Activated CD8-positive, alpha-beta T cell treated with anti-CD3 and anti-CD28 coated beads for 36 hours (primary cell): ENCODE measurements at regions not wholly inside any gene's neighbourhood (a gene's known extent, or its start where the extent isn't known, plus 50 kb on each side); places are given as distances from the start of the nearest gene placed in this dataset.

Experiments
- ATAC-seq: fragments of 200-7000 bp; cut with Tn5 transposase; one replicate; pipeline ENCODE4 v1.10.0; 2021; ENCODE audit warnings: mild to moderate bottlenecking, moderate library complexity
- CTCF ChIA-PET: fragments of 350-600 bp; sonication (Branson Sonifier 250); formaldehyde crosslinking; loops from one replicate; lab custom pipeline; 2021; ENCODE audit warnings: antibody characterized with exemption; lab: Charles Lee
- POLR2A ChIA-PET: fragments of 350-600 bp; sonication (Branson Sonifier 250); formaldehyde crosslinking; loops from one replicate; lab custom pipeline; 2021; ENCODE audit warnings: antibody characterized with exemption; lab: Charles Lee
- DNase-seq: peaks from one replicate; pipeline ENCODE4 v3.0.0-alpha.2; 2020
- H3K27ac Mint-ChIP-seq: one replicate; pipeline ENCODE4 v1.8.0; 2021; ENCODE audit warnings: mild to moderate bottlenecking, mixed read lengths
- H3K27me3 Mint-ChIP-seq: one replicate; pipeline ENCODE4 v1.8.0; 2021; ENCODE audit warnings: mixed read lengths
- H3K36me3 Mint-ChIP-seq: one replicate; pipeline ENCODE4 v1.8.0; 2021; ENCODE audit warnings: low read depth, mixed read lengths
- H3K4me1 Mint-ChIP-seq: one replicate; pipeline ENCODE4 v1.8.0; 2021; ENCODE audit warnings: low read depth, mixed read lengths
- H3K4me3 Mint-ChIP-seq: one replicate; pipeline ENCODE4 v1.8.0; 2021; ENCODE audit warnings: mild to moderate bottlenecking, moderate library complexity, mixed read lengths
- H3K9me3 Mint-ChIP-seq: one replicate; pipeline ENCODE4 v1.8.0; 2021; ENCODE audit warnings: mixed read lengths
- intact Hi-C: fragments of 100-400 bp; cut with micrococcal nuclease; formaldehyde crosslinking; loops from one replicate; pipeline ENCODE4 v1.10.0; 2022
- TF ChIP-seq, protein P1 (sequence below): fragments of 200-600 bp; IDR thresholded peaks from one replicate; pipeline ENCODE4 v1.8.0; 2022; ENCODE audit warnings: antibody characterized with exemption, mild to moderate bottlenecking

DNA sequence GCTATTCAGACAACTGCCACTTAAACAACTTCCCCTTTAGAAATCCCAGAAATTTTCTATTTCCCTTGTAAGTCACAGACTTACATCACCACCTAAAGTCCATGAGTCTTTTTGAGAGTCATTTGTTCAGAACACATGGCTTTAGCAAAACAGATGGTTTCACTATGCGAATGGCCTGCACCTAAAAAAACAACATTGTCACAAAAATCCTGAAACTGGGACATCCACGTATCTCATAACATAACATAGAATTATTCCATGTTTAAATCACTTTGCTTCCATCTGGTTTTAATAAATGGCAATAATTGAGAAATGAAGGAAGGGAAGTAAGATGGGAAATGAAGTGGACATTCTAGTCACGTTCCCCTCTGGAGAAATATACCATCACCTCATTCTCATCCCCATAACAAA is 155.3 kb upstream of the EDNRA start:
- H3K4me3 Mint-ChIP-seq = no peak overlapping the region
- no peaks in the 10 kb centered on the region for H3K4me1 Mint-ChIP-seq
- DNase-seq (no peak), ATAC-seq (no peak)
- intact Hi-C loops = no loop called here
- TF ChIP-seq, protein P1, sequence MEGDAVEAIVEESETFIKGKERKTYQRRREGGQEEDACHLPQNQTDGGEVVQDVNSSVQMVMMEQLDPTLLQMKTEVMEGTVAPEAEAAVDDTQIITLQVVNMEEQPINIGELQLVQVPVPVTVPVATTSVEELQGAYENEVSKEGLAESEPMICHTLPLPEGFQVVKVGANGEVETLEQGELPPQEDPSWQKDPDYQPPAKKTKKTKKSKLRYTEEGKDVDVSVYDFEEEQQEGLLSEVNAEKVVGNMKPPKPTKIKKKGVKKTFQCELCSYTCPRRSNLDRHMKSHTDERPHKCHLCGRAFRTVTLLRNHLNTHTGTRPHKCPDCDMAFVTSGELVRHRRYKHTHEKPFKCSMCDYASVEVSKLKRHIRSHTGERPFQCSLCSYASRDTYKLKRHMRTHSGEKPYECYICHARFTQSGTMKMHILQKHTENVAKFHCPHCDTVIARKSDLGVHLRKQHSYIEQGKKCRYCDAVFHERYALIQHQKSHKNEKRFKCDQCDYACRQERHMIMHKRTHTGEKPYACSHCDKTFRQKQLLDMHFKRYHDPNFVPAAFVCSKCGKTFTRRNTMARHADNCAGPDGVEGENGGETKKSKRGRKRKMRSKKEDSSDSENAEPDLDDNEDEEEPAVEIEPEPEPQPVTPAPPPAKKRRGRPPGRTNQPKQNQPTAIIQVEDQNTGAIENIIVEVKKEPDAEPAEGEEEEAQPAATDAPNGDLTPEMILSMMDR = no peak
- ChIA-PET POLR2A (no interaction called here), CTCF (no interaction called here)
- H3K9me3 Mint-ChIP-seq = peaks cover 3% of the 10 kb centered on the region
- peaks cover 3% of the 10 kb centered on the region for H3K27me3 Mint-ChIP-seq
- H3K27ac Mint-ChIP-seq = no peak overlapping the region
- no peaks in the 10 kb centered on the region for H3K36me3 Mint-ChIP-seq

DNA sequence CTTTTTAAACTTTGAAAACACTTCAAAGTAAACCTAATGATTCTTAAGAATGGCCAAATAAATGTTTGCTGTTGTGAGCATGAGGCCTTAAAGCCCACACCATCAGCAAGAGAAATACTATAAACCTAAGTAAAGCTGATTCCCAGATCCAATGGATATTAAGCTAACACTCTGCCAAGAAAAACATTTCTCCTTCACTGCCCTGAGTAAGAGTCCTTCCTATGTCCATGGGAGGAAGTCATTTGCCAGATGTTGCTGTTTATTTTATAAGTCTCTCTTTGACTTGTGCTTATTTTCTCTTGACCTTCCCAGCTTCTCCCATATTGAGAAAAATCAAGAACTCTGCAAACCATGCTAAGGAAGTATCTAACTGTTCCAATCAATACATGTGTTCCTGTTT is 154.3 kb upstream of the EDNRA start:
- no peak overlapping the region for H3K27ac Mint-ChIP-seq
- TF ChIP-seq, protein P1 = no peak
- no peaks in the 10 kb centered on the region for H3K36me3 Mint-ChIP-seq
- intact Hi-C loops = no loop called here
- H3K9me3 Mint-ChIP-seq = peaks cover 3% of the 10 kb centered on the region
- H3K4me3 Mint-ChIP-seq = no peak overlapping the region
- DNase-seq (no peak), ATAC-seq (no peak)
- POLR2A ChIA-PET = no interaction called here
- CTCF ChIA-PET = no interaction called here
- H3K4me1 Mint-ChIP-seq = no peaks in the 10 kb centered on the region
- H3K27me3 Mint-ChIP-seq = peaks cover 3% of the 10 kb centered on the region

DNA sequence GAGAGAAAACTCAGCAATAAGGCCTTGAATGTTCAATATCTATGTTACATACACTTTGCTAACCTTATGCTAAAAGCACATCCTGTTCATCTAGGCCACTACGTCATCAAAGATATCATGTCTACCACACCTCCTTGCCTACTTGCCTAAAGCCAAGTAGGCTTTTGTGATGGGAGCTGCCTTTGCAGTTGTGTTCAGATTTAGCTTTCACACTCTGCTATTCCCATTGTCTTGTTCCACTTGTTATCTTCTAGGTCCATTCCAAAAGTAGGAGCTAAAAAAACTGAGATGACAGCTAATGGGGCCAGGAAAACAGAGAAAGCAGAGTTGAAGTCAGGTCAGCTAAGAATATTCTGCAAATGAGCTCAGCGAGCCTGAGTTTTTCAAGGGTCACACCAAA is 153.6 kb upstream of the EDNRA start:
- POLR2A ChIA-PET = no interaction called here
- intact Hi-C loops = no loop called here
- CTCF ChIA-PET = no interaction called here
- Mint-ChIP-seq H3K27ac (no peak overlapping the region), H3K4me1 (no peaks in the 10 kb centered on the region), H3K36me3 (no peaks in the 10 kb centered on the region), H3K4me3 (no peak overlapping the region), H3K9me3 (peaks cover 3% of the 10 kb centered on the region), H3K27me3 (peaks cover 3% of the 10 kb centered on the region)
- TF ChIP-seq, protein P1 = no peak
- DNase-seq (no peak), ATAC-seq (no peak)

DNA sequence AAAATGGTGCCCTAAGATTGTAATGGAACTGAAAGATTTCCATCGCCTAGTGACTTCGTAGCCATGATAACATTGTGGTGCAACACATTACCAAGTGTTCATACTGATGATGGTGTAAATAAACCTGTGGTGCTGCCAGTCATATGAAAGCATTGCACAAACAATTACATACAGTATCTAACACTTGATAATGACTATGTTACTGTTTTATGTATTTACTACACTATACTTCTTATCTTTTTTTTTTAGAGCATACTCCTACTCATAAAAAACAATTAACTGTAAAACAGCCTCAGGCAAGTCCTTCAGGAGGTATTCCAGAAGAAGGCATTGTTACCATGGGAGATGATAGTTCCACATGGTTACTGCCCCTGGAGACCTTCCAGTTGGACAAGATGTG is 152.7 kb upstream of the EDNRA start:
- Mint-ChIP-seq H3K27me3 (peaks cover 3% of the 10 kb centered on the region), H3K36me3 (no peaks in the 10 kb centered on the region), H3K4me3 (no peak overlapping the region), H3K27ac (no peak overlapping the region), H3K4me1 (no peaks in the 10 kb centered on the region), H3K9me3 (no peaks in the 10 kb centered on the region)
- CTCF ChIA-PET = no interaction called here
- intact Hi-C loops = no loop called here
- no peak for ATAC-seq
- POLR2A ChIA-PET = no interaction called here
- TF ChIP-seq, protein P1 = no peak
- DNase-seq = no peak

DNA sequence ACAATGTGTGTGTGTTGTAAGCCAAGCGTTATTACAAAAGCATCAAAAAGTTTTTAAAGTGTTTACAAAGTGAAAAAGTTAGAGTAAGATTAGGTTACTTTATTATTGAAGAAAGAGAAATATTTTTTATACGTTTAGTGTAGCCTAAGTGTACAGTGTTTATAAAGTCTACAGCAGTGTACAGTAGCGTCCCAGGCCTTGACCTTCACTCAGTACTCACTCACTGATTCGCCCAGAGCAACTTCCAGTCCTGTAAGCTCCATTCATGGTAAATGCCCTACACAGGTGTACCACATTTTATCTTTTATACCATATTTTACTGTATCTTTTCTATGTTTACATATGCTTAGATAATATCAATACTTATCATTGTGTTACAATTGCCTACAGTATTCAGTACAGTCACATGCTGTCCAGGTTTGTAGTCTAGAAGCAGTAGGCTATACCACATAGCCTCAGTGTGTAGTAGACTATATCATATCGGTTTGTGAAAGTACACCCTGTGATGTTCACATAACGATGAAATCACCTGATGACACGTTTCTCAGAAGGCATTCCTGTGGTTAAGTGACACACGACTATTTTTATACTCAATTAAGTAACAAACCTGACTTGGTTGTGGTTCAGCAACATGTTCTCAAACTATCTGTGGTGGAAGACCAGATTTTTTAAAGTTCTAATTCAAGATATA is 152.0 kb upstream of the EDNRA start:
- ChIA-PET POLR2A (no interaction called here), CTCF (no interaction called here)
- DNase-seq = no peak
- peaks cover 3% of the 10 kb centered on the region for H3K27me3 Mint-ChIP-seq
- intact Hi-C loops = no loop called here
- H3K9me3 Mint-ChIP-seq = no peaks in the 10 kb centered on the region
- no peak overlapping the region for H3K27ac Mint-ChIP-seq
- no peaks in the 10 kb centered on the region for H3K4me1 Mint-ChIP-seq
- TF ChIP-seq, protein P1 = no peak
- H3K4me3 Mint-ChIP-seq = no peak overlapping the region
- H3K36me3 Mint-ChIP-seq = no peaks in the 10 kb centered on the region
- ATAC-seq = no peak
